Keratinocyte (primary cell): ENCODE measurements at regions not wholly inside any gene's neighbourhood (a gene's known extent, or its start where the extent isn't known, plus 50 kb on each side); places are given as distances from the start of the nearest gene placed in this dataset.

Experiments used
- DNase-seq: peaks from one replicate; pipeline ENCODE4 v3.0.0-alpha.2; 2011; ENCODE audit warnings: low read depth, missing footprints, low spot score
- FAIRE-seq: peaks from 2 replicates; lab custom pipeline; 2011; peaks lifted over from hg19 to GRCh38; lab: Jason Lieb, UNC
- H2AFZ ChIP-seq: 2 replicates; pipeline ENCODE4 v1.6.0; 2012; ENCODE audit warnings: low read length, control low read depth, inconsistent platforms; ENCODE audit not compliant: control insufficient read depth
- H3K27ac ChIP-seq: 2 replicates; pipeline ENCODE4 v1.5.1; 2011; ENCODE audit warnings: low read length; ENCODE audit not compliant: control insufficient read depth, insufficient read depth
- H3K27me3 ChIP-seq: 3 replicates; pipeline ENCODE4 v1.6.0; 2011; ENCODE audit warnings: low read length; ENCODE audit not compliant: control insufficient read depth, insufficient read depth; ENCODE audit errors: extremely low read depth
- H3K36me3 ChIP-seq, 2 experiments: 2 replicates in 1 of 2; 3 replicates in 1 of 2; pipeline ENCODE4 v1.5.1; 2011; ENCODE audit warnings: low read length in 2 of 2, mild to moderate bottlenecking in 1 of 2; ENCODE audit not compliant: control insufficient read depth in 2 of 2, insufficient read depth in 2 of 2; ENCODE audit errors: extremely low read depth in 1 of 2
- H3K4me1 ChIP-seq: 3 replicates; pipeline ENCODE4 v1.5.1; 2011; ENCODE audit warnings: low read length; ENCODE audit not compliant: control insufficient read depth, insufficient read depth; ENCODE audit errors: extremely low read depth
- H3K4me2 ChIP-seq: 3 replicates; pipeline ENCODE4 v1.6.0; 2011; ENCODE audit warnings: low read depth, low read length; ENCODE audit not compliant: control insufficient read depth, insufficient read depth; ENCODE audit errors: extremely low read depth
- H3K4me3 ChIP-seq, 3 experiments: fragments of 200-600 bp in 1 of 3; sonication (generic) in 1 of 3; 2 replicates in 2 of 3; 3 replicates in 1 of 3; pipeline ENCODE4 v1.5.1; 2011 to 2016; ENCODE audit warnings: low read length in 3 of 3, mild to moderate bottlenecking in 3 of 3, control low read depth in 2 of 3, inconsistent platforms in 1 of 3, low read depth in 1 of 3, mixed read lengths in 1 of 3, mixed run types in 1 of 3, moderate library complexity in 1 of 3; ENCODE audit not compliant: control insufficient read depth in 2 of 3, insufficient read depth in 2 of 3; ENCODE audit errors: extremely low read depth in 1 of 3
- H3K79me2 ChIP-seq: 2 replicates; pipeline ENCODE4 v1.6.0; 2012; ENCODE audit warnings: low read length; ENCODE audit not compliant: control insufficient read depth, insufficient read depth
- H3K9ac ChIP-seq: 3 replicates; pipeline ENCODE4 v1.6.0; 2011; ENCODE audit warnings: low read length; ENCODE audit not compliant: control insufficient read depth, insufficient read depth; ENCODE audit errors: extremely low read depth
- H3K9me1 ChIP-seq: 3 replicates; pipeline ENCODE4 v1.6.0; 2011; ENCODE audit warnings: low read length; ENCODE audit not compliant: control insufficient read depth, insufficient read depth; ENCODE audit errors: extremely low read depth
- H3K9me3 ChIP-seq: 2 replicates; pipeline ENCODE4 v1.5.1; 2012; ENCODE audit warnings: low read depth, low read length; ENCODE audit not compliant: control insufficient read depth
- H4K20me1 ChIP-seq: 3 replicates; pipeline ENCODE4 v1.6.0; 2011; ENCODE audit warnings: low read length; ENCODE audit not compliant: control insufficient read depth, insufficient read depth; ENCODE audit errors: extremely low read depth
- EZH2 ChIP-seq: IDR thresholded peaks from one replicate; pipeline ENCODE4 v1.6.1; 2012; ENCODE audit warnings: inconsistent platforms, mild to moderate bottlenecking, low read length, moderate library complexity
- dilution Hi-C: fragments of 300-500 bp; cut with MboI; formaldehyde crosslinking; loops from one replicate; pipeline ENCODE4 v1.7.0; 2020; ENCODE audit warnings: low sequenced_read_pairs; ENCODE audit not compliant: extremely low pct_ligation_motif_present
- TF ChIP-seq, protein P1 (sequence below), 3 experiments: IDR thresholded peaks in 1 of 3; conservative IDR thresholded peaks in 1 of 3; optimal IDR thresholded peaks in 1 of 3; 2 replicates in 2 of 3; 3 replicates in 1 of 3; pipeline versions ENCODE3 to v1.5.1; 2011; ENCODE audit warnings: low read length in 3 of 3, mild to moderate bottlenecking in 3 of 3, moderate library complexity in 2 of 3, control low read depth in 1 of 3, inconsistent platforms in 1 of 3; ENCODE audit not compliant: insufficient read depth in 2 of 3; ENCODE audit errors: extremely low read depth in 1 of 3

DNA sequence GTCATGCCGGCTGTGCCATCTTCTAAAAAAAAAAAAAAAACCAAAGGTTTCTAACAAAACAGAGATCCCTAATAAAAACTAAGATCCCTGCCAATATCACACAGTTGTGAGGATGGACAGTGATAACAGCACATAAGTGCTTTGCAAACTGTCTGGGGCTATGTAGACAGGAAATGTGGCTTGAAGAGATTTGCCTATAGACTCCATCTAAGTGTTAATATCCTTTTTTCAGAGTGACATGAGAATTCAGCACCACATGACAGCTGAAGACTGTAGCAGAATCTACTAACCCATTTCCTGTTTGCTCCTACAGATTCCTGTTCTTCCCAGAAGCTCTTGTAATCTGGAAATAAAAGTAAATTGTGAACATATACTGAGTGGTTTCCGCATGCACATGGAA is 215.4 kb downstream of the KDR start:
- Histone ChIP-seq H3K27ac (no peak overlapping the region), H2AFZ (no peak overlapping the region), H3K36me3 (no peaks in the 10 kb centered on the region), H3K4me3 (no peak overlapping the region), H4K20me1 (no peaks in the 10 kb centered on the region), H3K4me1 (peaks cover 10% of the 10 kb centered on the region), H3K4me2 (no peak overlapping the region), H3K9me3 (no peaks in the 10 kb centered on the region), H3K9ac (no peak overlapping the region), H3K27me3 (peaks cover 2% of the 10 kb centered on the region), H3K79me2 (no peaks in the 10 kb centered on the region), H3K9me1 (no peaks in the 10 kb centered on the region)
- dilution Hi-C loops, result no loop called here
- FAIRE-seq (no peak), DNase-seq (no peak)
- no peak for TF ChIP-seq EZH2
- TF ChIP-seq, protein P1, sequence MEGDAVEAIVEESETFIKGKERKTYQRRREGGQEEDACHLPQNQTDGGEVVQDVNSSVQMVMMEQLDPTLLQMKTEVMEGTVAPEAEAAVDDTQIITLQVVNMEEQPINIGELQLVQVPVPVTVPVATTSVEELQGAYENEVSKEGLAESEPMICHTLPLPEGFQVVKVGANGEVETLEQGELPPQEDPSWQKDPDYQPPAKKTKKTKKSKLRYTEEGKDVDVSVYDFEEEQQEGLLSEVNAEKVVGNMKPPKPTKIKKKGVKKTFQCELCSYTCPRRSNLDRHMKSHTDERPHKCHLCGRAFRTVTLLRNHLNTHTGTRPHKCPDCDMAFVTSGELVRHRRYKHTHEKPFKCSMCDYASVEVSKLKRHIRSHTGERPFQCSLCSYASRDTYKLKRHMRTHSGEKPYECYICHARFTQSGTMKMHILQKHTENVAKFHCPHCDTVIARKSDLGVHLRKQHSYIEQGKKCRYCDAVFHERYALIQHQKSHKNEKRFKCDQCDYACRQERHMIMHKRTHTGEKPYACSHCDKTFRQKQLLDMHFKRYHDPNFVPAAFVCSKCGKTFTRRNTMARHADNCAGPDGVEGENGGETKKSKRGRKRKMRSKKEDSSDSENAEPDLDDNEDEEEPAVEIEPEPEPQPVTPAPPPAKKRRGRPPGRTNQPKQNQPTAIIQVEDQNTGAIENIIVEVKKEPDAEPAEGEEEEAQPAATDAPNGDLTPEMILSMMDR (optimal IDR thresholded peaks at IDR 0.05 in 1 of 3, IDR thresholded peaks at IDR 0.05 in 1 of 3, conservative IDR thresholded peaks at IDR 0.05 in 1 of 3; ENCODE audit: extremely low read depth in 1 of 3, insufficient read depth in 2 of 3, low read length in 3 of 3), result no peak

DNA sequence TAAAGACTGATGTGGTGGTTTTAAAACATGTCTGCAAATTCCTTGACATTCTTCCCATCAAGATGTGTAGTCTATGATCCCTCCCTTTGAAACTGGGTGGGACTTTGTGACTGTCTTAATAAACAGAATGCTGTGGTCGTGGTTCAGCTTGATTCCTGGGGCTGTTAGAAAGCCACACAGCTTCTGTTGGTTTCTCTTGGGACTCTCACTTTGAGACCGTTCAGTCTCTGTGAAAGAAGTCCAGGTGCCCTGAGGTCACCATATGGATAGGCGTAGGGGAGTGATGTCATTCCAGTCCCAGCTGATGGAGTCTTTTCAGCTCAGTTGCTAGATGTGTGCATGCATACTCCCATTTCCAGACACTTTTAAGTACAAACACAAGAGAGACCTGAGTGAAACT is 216.6 kb downstream of the KDR start:
- Histone ChIP-seq H3K4me2 (no peak overlapping the region), H3K4me3 (no peak overlapping the region), H2AFZ (no peak overlapping the region), H3K27me3 (no peaks in the 10 kb centered on the region), H4K20me1 (no peaks in the 10 kb centered on the region), H3K36me3 (no peaks in the 10 kb centered on the region), H3K27ac (no peak overlapping the region), H3K79me2 (no peaks in the 10 kb centered on the region), H3K9me1 (no peaks in the 10 kb centered on the region), H3K4me1 (peaks cover 10% of the 10 kb centered on the region), H3K9me3 (no peaks in the 10 kb centered on the region), H3K9ac (no peak overlapping the region)
- FAIRE-seq (no peak), DNase-seq (no peak)
- dilution Hi-C loops, result no loop called here
- TF ChIP-seq, protein P1 (optimal IDR thresholded peaks at IDR 0.05 in 1 of 3, IDR thresholded peaks at IDR 0.05 in 1 of 3, conservative IDR thresholded peaks at IDR 0.05 in 1 of 3; ENCODE audit: extremely low read depth in 1 of 3, insufficient read depth in 2 of 3, low read length in 3 of 3), result no peak
- no peak for TF ChIP-seq EZH2
